Astrocyte of the spinal cord (primary cell): ENCODE measurements at regions not wholly inside any gene's neighbourhood (a gene's known extent, or its start where the extent isn't known, plus 50 kb on each side); places are given as distances from the start of the nearest gene placed in this dataset.

ENCODE experiments used
- DNase-seq: peaks from one replicate; pipeline ENCODE4 v3.0.0; 2011; ENCODE audit warnings: low read depth, low spot score
- H3K4me3 ChIP-seq: 2 replicates; pipeline ENCODE4 v1.5.1; 2011; ENCODE audit warnings: low read depth, mild to moderate bottlenecking, low read length, moderate library complexity
- in situ Hi-C: cut with HindIII; loops from 2 replicates; pipeline ENCODE4 v1.10.0; 2017; ENCODE audit warnings: low sequenced_read_pairs
- TF ChIP-seq, protein P1 (sequence below): IDR thresholded peaks from 2 replicates; pipeline ENCODE4 v1.5.1; 2012; ENCODE audit warnings: low read depth, mild to moderate bottlenecking, low read length, inconsistent platforms

DNA sequence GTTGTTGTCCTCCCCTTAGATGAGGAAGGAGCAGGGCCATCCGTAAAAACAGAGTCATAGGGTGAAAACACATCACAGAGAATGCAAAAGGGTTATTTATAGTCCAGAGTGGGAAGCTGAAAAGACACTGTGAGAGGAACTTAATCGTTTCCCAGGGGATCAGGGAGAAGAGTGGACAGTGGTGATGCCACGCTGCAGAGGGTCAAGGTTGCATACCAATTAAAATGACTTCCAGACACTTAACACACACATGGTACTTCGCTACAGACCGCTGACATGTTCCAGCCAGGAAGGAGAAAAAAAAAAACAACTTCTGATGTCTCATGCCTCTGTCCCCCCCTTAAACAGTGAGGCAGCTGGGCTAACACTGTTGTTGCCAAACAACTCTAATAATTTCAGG is 713.8 kb upstream of the RBFOX1 start:
- in situ Hi-C loops, result no loop called here
- TF ChIP-seq, protein P1, sequence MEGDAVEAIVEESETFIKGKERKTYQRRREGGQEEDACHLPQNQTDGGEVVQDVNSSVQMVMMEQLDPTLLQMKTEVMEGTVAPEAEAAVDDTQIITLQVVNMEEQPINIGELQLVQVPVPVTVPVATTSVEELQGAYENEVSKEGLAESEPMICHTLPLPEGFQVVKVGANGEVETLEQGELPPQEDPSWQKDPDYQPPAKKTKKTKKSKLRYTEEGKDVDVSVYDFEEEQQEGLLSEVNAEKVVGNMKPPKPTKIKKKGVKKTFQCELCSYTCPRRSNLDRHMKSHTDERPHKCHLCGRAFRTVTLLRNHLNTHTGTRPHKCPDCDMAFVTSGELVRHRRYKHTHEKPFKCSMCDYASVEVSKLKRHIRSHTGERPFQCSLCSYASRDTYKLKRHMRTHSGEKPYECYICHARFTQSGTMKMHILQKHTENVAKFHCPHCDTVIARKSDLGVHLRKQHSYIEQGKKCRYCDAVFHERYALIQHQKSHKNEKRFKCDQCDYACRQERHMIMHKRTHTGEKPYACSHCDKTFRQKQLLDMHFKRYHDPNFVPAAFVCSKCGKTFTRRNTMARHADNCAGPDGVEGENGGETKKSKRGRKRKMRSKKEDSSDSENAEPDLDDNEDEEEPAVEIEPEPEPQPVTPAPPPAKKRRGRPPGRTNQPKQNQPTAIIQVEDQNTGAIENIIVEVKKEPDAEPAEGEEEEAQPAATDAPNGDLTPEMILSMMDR, result no peak
- H3K4me3 ChIP-seq, result no peak overlapping the region
- DNase-seq, result no peak

GRCh38 chr16:6616746-6617145 is 715.9 kb upstream of the RBFOX1 start:
- no peak overlapping the region for H3K4me3 ChIP-seq
- in situ Hi-C loops, result no loop called here
- TF ChIP-seq, protein P1, result no peak
- no peak for DNase-seq

- TF ChIP-seq, protein P1, result no peak
- no peak for DNase-seq
- H3K4me3 ChIP-seq, result no peak overlapping the region
- in situ Hi-C loops, result no loop called here
Observed at GRCh38 chr16:6615636-6616035, 717.0 kb upstream of the RBFOX1 start.

GRCh38 chr16:6611535-6611934 is 721.1 kb upstream of the RBFOX1 start:
- DNase-seq, result no peak
- H3K4me3 ChIP-seq, result no peak overlapping the region
- TF ChIP-seq, protein P1, result no peak
- in situ Hi-C loops, result no loop called here

DNA sequence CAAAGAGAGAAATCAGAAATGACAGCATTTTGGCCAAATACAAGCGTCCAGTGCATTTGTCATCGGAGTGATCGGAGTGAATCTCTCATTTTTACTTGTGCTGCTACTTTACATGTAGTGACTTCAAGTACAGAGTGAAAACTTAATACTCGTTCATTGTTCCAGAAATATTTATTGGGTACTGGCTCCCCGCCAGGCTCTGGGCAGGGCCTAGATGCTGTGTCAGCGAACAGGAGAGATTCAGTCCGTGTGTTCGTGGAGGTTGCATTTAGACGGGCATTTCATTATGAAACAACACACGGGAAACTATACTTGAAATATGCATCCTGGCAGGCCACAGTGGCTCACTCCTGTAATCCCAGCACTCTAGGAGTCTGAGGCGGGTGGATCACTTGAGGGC is 727.2 kb upstream of the RBFOX1 start:
- DNase-seq, result no peak
- H3K4me3 ChIP-seq, result no peak overlapping the region
- TF ChIP-seq, protein P1, result no peak
- in situ Hi-C loops, result no loop called here

DNA sequence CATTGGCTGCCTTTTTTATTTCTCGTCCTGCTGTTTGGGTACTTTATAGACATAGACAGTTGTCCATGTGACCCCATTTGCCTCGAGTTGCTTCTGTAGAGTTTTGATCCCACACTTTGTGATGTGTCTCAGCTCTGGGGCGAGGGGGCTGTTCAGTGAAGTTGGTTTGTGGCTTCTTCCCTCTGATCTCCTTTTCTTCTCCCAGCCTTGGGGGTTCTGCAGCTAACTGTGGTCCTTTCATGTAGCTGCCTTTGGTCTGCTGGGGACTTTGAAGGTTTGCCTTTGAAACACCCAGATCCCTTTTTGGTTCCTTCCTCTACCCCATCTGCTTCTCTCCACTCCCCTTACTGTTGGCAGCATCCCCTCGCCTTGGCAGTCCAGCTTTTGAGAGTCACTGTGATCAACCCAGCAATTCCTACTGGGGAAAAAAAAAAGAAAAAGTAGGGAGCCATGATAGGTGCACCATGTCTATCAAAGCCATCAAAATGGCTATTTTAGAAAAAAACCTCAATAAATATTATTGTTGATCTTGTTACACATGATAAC is 728.8 kb upstream of the RBFOX1 start:
- no peak overlapping the region for H3K4me3 ChIP-seq
- TF ChIP-seq, protein P1, result no peak
- in situ Hi-C loops, result no loop called here
- no peak for DNase-seq

DNA sequence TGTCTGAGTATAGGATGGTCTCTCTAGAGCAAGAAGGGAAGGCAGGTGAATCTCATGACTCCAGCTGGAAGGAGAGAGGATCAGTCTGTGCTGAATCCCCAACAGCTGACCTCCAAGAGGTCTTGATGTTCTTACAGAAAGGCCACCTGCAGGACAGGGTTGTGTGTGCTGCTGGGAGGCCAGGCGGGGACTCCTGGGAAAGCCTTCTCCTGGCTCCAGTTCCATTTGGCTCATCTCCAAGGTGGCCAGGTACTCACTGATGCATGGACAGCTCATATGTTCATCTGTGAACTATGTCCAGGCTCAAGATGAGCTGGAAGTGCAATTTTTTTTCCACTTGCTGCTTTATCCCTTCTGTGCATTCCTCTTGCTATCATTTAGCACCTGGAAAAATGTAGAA is 730.2 kb upstream of the RBFOX1 start:
- H3K4me3 ChIP-seq, result no peak overlapping the region
- TF ChIP-seq, protein P1, result no peak
- in situ Hi-C loops, result no loop called here
- DNase-seq, result no peak
